Fibroblast of the aortic adventitia (primary cell): ENCODE measurements at regions not wholly inside any gene's neighbourhood (a gene's known extent, or its start where the extent isn't known, plus 50 kb on each side); places are given as distances from the start of the nearest gene placed in this dataset.
"Not testable (repeated sequence)": the region's sequence is repeated elsewhere in the genome, so short reads cannot be mapped to it uniquely, and the experiment has no call there.

Experiments used
- DNase-seq: peaks from one replicate; pipeline ENCODE4 v3.0.0-alpha.2; 2010; ENCODE audit warnings: low read depth
- H3K4me3 ChIP-seq: 2 replicates; pipeline ENCODE4 v1.5.1; 2011; ENCODE audit warnings: low read depth, mild to moderate bottlenecking, control low read depth, low read length, moderate library complexity
- CTCF ChIP-seq: IDR thresholded peaks from 2 replicates; pipeline ENCODE4 v1.5.1; 2011; ENCODE audit warnings: mild to moderate bottlenecking, low read length, control low read depth, inconsistent platforms; ENCODE audit not compliant: insufficient read depth

DNA sequence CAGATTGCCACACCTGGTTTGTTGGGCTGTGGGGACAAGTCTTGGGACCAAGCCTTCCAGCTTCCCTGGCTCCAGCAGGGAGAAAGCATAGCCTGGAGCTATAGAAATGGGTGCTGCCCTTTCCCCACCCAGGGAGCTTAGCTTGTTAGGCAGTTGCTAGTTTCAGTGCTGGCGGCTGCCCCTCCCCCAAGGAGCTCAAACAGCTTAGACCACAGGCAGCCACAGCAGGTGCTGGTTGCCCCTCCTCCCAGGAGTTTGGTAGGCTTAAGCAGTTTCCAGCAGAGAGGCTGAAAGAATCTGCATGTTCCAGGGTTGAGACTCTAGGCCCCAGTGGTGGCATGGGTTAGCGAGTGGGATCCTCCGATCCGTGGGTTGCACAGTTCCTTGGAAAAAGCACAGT lies 889.7 kb downstream of the IGSF11 start:
- no peak for TF ChIP-seq CTCF
- H3K4me3 ChIP-seq, result no peak overlapping the region
- DNase-seq, result no peak

GRCh38 chr3:118146658-118147375 lies 887.8 kb downstream of the IGSF11 start:
- DNase-seq, result no peak
- TF ChIP-seq CTCF, result no peak
- no peak overlapping the region for H3K4me3 ChIP-seq

DNA sequence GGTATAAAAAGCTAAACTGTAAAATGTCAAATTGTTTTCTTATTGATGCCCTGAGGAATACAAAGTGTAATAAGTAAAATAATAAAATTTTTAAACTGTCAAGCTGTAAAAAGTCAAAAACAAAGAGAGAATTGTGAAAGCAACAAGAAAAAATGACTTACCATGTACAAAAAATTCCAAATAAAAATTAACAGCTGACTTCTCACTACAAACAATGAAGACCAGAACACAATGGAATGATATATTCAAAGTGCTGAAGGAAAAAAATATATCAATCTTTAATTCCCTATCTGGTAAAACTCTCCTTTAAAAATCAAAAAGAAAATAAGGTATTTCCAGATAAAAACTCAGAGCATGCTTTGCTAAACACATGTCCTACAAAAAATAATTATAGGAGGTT lies 883.5 kb downstream of the IGSF11 start:
- H3K4me3 ChIP-seq, result no peak overlapping the region
- no peak for TF ChIP-seq CTCF
- no peak for DNase-seq

DNA sequence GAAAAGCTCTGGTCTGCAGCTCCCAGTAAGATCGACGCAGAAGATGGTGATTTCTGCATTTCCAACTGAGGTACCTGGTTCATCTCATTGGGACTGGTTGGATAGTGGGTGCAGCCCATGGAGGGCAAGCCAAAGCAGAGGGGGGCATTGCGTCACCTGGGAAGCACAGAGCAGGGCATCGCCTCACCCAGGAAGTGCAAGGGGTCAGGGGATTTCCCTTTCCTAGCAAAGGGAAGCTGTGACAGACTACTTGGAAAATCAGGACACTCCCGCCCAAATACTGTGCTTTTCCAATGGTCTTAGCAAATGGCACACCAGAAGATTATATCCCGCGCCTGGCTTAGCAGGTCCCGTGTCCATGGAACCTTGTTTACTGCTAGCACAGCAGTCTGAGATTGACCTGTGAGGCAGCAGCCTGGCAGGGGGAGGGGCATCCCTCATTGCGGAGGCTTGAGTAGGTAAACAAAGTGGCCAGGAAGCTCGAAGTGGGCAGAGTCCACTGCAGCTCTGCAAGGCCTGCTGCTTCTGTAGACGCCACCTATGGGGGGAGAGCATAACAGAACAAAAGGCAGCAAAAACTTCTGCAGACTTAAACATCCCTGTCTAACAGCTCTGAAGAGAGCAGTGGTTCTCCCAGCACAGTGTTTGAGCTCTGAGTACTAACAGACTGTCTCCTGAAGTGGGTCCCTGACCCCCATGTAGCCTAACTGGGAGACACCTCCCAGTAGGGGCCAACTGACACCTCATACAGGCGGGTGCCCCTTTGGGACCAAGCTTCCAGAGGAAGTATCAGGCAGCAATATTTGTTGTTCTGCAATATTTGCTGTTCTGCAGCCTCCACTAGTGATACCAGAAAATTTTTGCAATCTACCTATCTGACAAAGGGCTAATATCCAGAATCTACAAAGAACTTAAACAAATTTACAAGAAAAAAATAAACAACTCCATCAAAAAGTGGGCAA lies 871.7 kb downstream of the IGSF11 start:
- H3K4me3 ChIP-seq, DNase-seq: not testable (repeated sequence)

DNA sequence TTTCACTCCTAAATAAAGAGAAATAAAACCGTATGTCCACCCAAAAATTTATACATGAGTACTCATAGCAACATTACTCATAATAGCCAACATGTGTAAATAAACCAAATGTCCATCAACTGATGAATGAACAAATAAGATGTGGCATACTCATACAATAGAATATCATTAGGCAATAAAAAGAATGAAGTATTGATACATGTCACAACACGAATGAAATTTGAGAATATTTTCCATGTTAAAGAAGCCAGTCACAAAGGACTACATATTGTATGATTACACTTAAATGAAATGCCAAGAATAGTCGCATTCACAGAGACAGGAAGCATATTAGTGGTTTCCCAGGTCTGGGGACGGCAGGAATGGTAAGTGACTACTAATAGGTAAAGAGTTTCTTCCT lies 869.2 kb downstream of the IGSF11 start:
- no peak for DNase-seq
- TF ChIP-seq CTCF, result no peak
- H3K4me3 ChIP-seq, result no peak overlapping the region

DNA sequence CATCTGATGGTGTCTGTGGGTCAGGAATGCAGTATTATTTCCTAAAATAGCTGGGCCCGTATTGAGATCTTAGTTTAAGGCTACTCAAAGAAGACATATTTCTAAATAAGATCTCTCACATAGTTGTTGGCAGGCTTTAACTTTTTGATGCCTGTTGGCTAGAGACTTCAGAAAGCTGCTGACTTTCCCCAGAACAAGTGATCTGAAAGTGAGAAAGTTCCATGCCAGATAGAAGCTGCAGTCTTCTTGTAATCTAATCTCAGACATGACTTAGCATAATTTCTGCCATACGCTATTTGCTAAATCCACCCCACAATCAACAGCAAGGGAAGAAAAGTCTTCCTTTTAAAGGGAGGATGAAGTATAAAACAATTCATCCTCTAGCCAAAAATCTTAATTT lies 867.1 kb downstream of the IGSF11 start:
- no peak for TF ChIP-seq CTCF
- no peak overlapping the region for H3K4me3 ChIP-seq
- no peak for DNase-seq

GRCh38 chr3:118168175-118168574 lies 866.5 kb downstream of the IGSF11 start:
- no peak overlapping the region for H3K4me3 ChIP-seq
- TF ChIP-seq CTCF, result no peak
- DNase-seq, result no peak
